ENCODE measurements at regions not wholly inside any gene's neighbourhood (a gene's known extent, or its start where the extent isn't known, plus 50 kb on each side); places are given as distances from the start of the nearest gene placed in this dataset.

DNA sequence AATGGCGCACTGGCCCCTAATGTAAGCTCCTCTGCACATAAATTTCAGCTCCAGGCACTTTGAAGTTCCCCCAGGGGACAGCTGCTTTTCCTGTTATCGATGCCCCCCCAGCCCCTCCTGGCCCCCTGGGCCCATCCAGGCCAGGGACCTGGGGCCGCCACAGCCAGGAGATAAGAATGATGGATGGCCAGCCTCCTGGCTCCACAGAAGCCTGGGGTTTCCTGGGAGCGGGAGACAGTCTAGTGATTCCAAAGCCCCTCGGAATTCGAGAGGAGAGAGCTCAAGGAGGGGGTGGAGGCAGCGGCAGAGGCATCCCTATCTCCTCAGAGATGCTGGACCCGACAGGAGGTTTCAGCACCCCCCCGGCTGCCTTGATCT lies 98.4 kb upstream of the HAND1 start:
- TF ChIP-seq, protein P1, sequence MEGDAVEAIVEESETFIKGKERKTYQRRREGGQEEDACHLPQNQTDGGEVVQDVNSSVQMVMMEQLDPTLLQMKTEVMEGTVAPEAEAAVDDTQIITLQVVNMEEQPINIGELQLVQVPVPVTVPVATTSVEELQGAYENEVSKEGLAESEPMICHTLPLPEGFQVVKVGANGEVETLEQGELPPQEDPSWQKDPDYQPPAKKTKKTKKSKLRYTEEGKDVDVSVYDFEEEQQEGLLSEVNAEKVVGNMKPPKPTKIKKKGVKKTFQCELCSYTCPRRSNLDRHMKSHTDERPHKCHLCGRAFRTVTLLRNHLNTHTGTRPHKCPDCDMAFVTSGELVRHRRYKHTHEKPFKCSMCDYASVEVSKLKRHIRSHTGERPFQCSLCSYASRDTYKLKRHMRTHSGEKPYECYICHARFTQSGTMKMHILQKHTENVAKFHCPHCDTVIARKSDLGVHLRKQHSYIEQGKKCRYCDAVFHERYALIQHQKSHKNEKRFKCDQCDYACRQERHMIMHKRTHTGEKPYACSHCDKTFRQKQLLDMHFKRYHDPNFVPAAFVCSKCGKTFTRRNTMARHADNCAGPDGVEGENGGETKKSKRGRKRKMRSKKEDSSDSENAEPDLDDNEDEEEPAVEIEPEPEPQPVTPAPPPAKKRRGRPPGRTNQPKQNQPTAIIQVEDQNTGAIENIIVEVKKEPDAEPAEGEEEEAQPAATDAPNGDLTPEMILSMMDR (IDR thresholded peaks at IDR 0.05; ENCODE audit: low read depth, low read length) = no peak
- no peak for TF ChIP-seq EZH2phosphoT487 (IDR thresholded peaks at IDR 0.05; ENCODE audit: low read depth)

Data from OCI-LY3 (cell line).